ENCODE measurements at regions not wholly inside any gene's neighbourhood (a gene's known extent, or its start where the extent isn't known, plus 50 kb on each side); places are given as distances from the start of the nearest gene placed in this dataset.

DNA sequence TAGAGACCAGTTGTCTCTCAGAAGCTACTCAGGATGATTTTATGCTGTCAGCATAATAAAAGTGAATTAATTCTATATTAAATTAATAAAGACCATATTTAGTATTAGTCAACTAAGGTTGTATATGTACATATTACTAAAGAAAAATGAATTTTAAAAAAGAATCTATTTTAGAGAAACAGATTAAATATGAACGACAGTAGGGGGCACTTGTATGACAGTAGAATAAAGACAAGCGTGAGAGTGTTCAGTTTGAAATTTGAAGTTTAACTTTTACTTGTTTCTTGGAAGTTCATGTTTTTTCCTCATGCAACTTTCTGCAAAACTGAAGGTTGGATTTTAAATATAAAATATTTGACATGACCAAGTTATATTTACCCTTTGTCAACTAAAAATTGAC is 67.9 kb upstream of the MACF1 start:
- DNase-seq (ENCODE audit: low read depth): no peak

DNA sequence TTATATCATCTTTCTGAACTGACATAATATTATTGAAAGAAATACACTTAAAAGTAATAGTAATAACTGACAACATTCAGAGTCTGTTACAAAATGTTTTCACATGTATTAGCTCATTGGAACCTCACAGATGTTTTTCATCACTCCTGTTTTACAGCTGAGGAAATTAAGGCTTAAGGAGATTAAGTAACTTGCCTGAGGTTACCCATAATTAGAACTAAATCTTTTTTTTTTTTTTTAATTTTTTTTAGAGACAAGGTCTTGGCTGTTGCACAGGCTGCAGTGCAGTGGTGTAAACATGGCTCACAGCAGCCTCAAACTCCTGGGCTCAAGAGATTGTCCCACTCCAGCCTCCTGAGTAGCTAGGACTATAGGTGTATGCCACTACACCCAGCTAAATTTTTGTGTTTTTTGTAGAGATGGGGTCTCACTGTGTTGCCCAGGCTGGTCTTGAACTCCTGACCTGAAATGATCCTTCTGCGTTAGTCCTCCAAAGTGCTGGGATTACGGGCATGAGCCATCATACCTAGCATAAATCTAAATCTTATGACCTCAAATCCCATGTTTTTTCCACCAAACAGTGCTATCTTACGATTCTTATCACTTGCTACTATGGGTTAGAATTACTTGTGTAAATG is 64.7 kb upstream of the MACF1 start:
- no peak for DNase-seq (ENCODE audit: low read depth)

DNA sequence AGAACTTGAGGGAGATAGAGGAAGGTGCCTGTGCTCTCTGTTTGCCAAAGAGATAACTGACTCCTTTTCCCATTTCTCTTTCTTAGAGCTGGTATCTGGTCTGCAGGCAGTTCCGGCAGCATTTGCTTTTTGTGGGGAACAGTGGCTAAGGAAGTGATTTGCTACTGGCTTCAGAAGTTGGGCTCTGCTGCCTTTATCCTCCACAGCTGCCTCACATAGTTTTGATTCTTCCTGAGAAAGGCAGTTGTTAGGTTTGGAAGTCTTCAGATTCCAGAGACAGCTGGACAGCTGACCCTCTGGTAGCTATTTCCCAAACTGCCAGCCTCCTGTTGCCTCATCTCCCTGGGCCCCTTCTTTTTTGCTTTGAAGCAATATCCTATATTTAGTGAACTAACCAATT is 62.6 kb upstream of the MACF1 start:
- no peak for DNase-seq (ENCODE audit: low read depth)

DNA sequence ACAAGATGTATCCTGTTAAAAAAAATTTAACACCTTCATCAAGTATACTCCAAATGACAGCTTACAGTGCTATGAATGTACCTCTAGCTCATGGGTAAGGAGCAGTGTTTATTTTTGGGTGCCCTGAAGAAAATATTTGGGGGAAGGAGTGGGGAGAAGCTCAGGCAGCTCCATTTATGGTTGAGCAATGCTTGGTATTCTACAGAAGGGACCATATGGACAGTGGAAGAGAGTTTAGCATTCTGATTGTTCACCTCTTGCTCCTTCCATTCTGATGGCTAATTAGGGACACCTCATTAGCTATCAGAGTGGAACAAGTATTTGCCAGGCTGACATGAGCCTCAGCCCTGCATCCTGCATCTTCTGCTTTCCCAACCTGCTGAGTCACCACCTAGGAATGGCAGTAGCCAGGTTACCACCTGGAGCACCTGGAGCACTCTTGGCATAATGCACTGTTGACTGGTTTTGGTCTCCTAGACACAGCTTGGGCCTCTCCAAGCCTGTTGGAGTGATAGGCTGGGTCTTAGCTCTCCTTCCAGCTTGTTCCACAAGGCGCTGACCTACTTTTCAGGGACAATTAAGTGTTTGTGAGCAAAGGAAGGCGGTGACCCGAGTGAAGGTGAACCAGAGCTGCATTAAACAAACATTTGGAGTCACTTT is 62.0 kb upstream of the MACF1 start:
- DNase-seq (ENCODE audit: low read depth): no peak

DNA sequence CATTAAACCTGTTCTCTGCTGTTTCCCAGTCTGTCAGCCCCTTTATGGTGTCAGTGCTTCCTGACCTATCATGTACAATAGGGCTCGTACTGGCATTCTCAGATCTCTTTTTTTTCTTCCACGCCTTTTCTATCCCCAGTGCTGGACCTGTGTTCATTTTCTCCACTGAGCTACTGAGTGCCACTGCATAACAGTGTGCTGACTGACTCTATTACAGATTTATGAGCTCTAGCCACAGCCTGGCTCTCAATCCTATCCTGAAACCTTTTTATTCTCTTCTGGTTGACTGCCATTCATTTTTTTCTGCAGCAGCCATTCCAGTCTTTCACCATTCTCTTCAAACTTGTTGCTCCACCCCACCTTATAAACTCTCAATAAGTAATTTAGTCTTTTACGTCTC is 59.6 kb upstream of the MACF1 start:
- no peak for DNase-seq (ENCODE audit: low read depth)

DNA sequence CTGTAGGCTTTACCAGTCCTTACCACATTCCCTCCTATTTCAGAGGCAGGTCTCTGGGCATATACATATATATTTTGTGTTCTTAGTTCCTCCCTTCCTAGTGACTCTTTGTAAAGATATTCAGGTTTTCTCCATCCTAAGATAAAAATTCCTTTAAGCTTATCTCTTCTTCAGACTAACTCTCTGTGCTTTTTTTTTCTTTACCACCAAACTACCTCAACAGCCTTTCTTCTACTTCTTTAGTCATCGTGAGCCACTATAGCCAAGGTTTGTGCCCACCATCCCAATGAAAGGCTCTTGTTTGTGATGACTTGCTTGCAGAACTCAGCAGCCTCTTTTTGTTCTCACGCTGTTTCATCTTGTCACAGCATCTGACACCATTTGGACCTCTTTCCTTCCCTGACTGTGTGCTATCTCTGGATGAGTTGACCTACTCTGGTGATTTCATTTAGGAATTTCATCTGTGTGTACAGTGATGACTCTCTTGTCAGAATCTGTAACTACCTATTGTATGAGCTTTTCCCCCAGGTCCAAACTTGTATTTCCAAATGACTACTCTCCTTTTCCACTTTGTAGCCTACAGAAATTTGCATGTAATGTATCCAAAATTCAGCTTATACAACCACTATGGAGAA is 59.0 kb upstream of the MACF1 start:
- no peak for DNase-seq (ENCODE audit: low read depth)

DNA sequence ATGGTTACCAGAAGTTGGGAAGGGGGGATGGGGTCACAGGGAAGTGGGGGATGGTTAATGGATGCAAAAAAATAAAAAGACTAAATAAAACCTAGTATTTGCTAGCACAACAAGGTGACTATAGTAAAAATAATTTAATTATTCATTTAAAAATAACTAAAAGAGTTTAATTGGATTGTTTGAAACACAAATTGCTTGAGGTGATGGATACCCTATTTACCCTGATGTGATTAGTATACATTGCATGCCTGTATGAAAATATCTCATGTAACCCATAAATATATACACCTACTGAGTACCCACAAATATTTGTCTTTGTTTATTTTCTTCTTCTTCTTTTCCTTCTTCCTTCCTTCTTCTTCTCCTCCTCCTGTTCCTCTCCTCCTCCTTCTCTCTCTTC is 57.8 kb upstream of the MACF1 start:
- DNase-seq (ENCODE audit: low read depth): no peak

DNA sequence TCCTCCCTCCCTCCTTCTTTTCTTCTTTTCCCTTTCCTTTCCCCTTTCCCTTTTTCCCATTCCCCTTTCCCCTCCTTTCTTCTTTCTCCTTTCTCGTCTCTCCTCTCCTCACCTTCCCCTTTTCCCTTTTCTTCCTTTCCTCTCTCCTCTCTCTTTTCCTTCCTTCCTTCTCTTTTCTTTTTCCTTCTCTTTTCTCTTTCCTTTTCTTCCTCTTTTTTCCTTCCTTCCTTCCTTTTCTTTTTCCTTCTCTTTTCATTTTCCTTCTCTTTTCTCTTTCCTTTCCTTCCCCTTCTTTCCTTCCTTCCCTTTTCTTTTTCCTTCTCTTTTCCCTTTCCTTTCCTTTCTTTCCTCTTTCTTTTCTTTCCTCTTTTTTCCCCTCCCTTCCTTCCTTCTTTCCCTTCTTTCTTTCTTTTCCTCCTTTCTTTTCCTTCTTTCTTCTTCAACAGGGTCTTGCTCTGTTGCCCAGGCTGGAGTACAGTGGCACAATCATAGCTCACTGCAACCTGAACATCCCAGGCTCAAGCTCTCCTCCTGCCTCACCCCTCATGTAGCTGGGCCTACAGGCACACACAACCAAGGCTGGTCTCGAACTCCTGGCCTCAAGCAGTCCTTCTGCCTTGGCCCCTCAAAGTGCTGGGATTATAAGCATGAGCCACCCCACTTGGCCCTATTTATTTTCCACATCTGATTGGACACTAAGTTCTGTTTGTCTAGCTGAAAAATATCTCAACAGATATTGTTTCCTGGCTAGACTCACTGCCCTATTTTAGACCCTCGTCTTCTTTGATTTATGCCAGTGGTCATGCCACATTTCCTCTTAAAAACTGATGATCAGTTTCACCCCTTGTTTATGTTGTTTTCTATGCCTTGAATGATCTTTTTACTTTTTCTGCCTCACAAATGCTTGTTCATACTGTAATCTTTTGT is 57.1 kb upstream of the MACF1 start:
- DNase-seq (ENCODE audit: low read depth): no peak

DNA sequence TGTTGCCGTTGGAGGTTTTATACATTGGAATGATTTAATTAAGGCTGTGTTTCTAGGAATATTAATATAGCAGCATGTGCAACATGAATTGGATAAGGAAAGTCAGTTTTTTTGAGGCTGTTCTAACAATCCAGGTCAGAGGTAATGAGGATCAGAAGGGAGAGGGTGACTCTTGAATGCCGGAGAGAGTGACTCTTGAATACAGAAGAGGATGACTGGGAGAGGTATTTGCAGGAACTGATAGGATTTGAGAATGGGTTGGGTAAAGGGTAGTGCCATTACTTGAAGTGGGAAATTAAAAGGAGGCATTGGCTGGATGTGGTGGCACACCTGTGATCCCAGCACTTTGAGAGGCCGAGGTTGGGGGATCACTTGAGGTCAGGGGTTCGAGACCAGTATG is 55.6 kb upstream of the MACF1 start:
- DNase-seq (ENCODE audit: low read depth): no peak

DNA sequence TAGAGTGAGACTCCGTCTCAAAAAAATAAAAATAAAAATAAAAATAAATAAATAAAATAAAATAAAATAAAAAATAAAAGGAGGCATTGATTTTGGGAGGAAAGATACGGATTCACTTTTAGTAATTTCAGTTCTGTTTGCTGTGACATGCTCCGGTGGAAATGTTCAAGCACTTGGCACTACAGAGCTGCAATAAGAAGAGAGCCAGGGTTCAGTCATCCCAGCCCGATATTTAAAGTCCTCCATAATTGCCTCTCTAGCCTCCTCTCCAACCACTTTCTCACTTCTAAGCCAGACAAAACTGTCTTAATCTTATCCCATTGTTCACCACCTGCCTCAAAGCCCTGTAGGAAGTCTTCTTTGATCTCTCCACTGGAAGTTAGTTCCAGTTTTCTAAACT is 55.0 kb upstream of the MACF1 start:
- DNase-seq (ENCODE audit: low read depth): no peak

DNA sequence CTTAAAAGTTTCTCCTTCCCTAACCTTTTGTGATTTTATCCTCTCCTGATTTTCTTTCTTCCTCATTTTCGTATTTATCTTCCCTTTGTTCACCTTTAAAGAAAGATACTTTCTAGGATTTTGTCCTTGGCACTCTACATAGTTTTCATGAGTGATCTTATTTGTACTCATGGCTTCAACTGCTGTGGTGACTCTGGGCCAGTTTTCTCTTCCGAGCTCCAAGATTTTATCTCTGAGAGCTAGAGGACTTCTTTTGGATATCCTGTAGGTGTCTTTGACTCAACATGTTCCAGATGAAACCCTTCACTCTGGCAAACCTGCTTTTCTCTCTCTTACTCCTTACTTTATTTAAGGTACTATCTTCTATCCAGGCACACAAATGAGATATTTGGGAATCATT is 53.7 kb upstream of the MACF1 start:
- DNase-seq (ENCODE audit: low read depth): no peak

DNA sequence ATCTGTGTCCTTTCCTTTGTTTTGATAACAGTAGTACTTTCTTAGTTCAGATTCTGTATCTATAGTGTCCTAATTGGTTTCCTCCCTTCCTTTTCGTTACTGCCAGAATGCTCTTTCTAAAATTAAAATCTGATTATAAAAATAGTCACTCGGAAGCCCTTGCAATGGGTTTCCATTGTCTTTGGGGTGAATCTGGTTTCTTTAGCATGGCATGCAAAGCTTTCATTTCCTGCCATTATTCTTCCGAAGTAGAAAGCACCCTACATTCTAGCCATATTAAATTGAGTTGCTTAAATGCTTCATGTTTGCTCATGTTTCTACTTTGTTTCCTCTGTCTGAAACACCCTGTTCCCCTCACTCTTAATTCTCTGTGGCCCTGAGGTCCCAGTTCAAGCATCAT is 53.2 kb upstream of the MACF1 start:
- no peak for DNase-seq (ENCODE audit: low read depth)

DNA sequence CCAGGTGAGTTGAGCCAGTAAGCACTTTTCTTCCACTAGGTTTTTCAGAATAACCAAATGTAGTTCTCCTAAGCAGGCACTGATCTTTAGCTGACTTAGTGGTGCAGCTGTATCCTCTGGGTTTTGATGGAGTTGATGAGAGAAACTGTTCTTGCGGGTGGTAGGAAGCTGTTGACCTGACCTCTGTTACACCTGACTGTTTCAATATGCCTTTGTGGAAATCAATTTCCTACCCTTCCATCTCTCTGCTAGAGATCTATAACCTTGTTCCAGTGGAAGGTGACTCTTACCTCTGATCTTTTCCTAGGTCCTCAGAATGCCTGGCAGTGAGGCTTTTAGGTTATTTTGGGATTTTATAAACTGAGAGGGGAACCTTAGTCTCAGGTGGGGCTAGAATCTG is 51.6 kb upstream of the MACF1 start:
- no peak for DNase-seq (ENCODE audit: low read depth)

DNA sequence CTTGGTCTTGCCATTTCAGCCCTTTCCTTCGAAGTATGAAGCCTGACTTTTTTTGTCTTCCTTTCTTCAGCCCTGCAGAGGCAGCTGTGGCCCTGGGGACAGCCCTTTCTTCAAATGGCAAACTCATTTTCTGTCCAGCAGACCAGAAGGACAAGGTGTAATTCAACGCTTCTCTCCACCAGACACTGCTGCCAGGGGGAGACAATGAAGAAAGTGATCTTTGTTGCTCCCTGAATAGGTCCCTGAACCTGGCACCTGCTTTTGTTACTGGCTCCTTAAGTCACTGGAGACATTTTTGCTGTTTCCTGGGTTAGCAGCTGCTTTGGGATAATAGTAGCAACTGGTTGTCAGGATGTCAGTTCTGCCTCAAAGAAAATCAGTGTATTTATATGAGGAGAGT is 50.8 kb upstream of the MACF1 start:
- no peak for DNase-seq (ENCODE audit: low read depth)

DNA sequence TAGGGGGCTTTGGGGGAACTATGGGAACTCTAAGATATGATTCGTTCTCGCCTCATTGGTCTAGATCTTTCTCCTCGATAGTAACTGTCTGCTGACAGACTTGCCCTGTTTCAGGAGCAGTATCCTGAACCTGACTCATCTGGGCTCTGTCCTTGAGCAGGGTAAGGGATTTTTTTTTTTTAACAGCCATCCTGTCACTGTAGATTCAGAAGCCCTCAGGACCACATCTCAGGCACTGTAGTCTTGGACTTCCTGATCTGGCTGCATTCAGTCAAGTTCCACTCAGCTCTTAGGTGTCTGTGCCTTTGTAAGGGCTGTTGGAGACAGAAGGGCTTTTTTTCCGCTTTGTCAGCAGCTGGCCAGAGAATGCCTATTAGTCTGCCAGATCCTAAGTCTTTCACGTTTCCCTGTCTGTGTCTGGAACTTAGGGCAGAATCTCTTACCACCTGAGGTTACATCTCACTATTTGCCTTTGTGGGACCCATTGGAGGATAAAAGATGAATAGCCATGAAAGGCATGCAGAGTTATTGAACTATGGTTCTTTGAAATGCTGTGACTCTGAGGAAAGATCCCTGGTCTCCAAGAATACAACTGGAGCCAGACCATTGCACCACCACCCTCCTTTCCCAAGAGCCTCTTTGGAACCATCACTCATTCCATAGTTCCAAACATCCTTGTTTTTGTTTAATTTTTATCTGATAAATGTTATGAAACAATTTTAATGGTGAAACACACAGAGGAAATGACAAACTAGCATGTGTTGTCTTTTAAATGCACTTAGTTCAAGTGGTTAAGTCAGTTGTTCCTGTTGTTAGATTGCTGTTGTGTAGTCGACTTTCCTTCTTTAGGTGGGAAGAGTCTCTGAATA is 49.7 kb upstream of the MACF1 start:
- no peak for DNase-seq (ENCODE audit: low read depth)

All from activated T-helper 1 cell treated with Interleukin-2 at 50 U/mL for 16 hours (primary cell).